HEK293T (cell line): ENCODE measurements at regions not wholly inside any gene's neighbourhood (a gene's known extent, or its start where the extent isn't known, plus 50 kb on each side); places are given as distances from the start of the nearest gene placed in this dataset.

Experiments used
- CTCF ChIA-PET: fragments of 350-600 bp; formaldehyde crosslinking; extraction: SDS; loops from one replicate; lab custom pipeline; 2021; ENCODE audit warnings: antibody characterized with exemption, inconsistent platforms; lab: Yijun Ruan, JAX
- POLR2A ChIA-PET: fragments of 350-600 bp; formaldehyde crosslinking; extraction: SDS; loops from one replicate; lab custom pipeline; 2020; ENCODE audit warnings: antibody characterized with exemption, inconsistent platforms; lab: Yijun Ruan, JAX
- DNase-seq: peaks from one replicate; pipeline ENCODE4 v3.0.0; 2012; ENCODE audit warnings: mixed read lengths; ENCODE audit errors: extremely low spot score
- ARNT ChIP-seq: fragments of 450-650 bp; IDR thresholded peaks from 2 replicates; pipeline ENCODE4 v1.6.1; 2017; ENCODE audit warnings: mild to moderate bottlenecking
- BHLHE40 ChIP-seq: fragments of 450-650 bp; IDR thresholded peaks from 2 replicates; pipeline ENCODE4 v1.6.1; 2016; ENCODE audit warnings: mild to moderate bottlenecking, moderate library complexity, borderline replicate concordance
- CTBP1 ChIP-seq: fragments of 450-650 bp; IDR thresholded peaks from 2 replicates; pipeline ENCODE4 v1.6.1; 2016; ENCODE audit warnings: borderline replicate concordance
- ELF4 ChIP-seq: fragments of 450-650 bp; IDR thresholded peaks from 2 replicates; pipeline ENCODE4 v1.6.1; 2017; ENCODE audit warnings: antibody characterized with exemption
- FOXA1 ChIP-seq: fragments of 450-650 bp; IDR thresholded peaks from 2 replicates; pipeline ENCODE4 v1.6.1; 2016; ENCODE audit warnings: mild to moderate bottlenecking
- FOXK2 ChIP-seq: fragments of 450-650 bp; IDR thresholded peaks from 2 replicates; pipeline ENCODE4 v1.6.1; 2016; ENCODE audit warnings: mild to moderate bottlenecking
- FOXM1 ChIP-seq: fragments of 450-650 bp; IDR thresholded peaks from 2 replicates; pipeline ENCODE4 v1.6.1; 2017; ENCODE audit warnings: mild to moderate bottlenecking, borderline replicate concordance
- HDGF ChIP-seq: fragments of 450-650 bp; IDR thresholded peaks from 2 replicates; pipeline ENCODE4 v1.6.1; 2017; ENCODE audit warnings: antibody characterized with exemption, borderline replicate concordance
- L3MBTL2 ChIP-seq: fragments of 450-650 bp; conservative IDR thresholded peaks from 2 replicates; pipeline ENCODE4 v1.6.1; 2016; ENCODE audit warnings: mild to moderate bottlenecking
- LEF1 ChIP-seq: fragments of 450-650 bp; IDR thresholded peaks from 2 replicates; pipeline ENCODE4 v1.6.1; 2017; ENCODE audit warnings: mild to moderate bottlenecking, borderline replicate concordance
- NFRKB ChIP-seq: fragments of 450-650 bp; IDR thresholded peaks from 2 replicates; pipeline ENCODE4 v1.6.1; 2016; ENCODE audit warnings: mild to moderate bottlenecking, moderate library complexity
- PKNOX1 ChIP-seq: fragments of 450-650 bp; IDR thresholded peaks from 2 replicates; pipeline ENCODE4 v1.6.1; 2016
- SP1 ChIP-seq: fragments of 450-650 bp; IDR thresholded peaks from 2 replicates; pipeline ENCODE4 v1.6.1; 2017
- SUZ12 ChIP-seq: fragments of 450-650 bp; IDR thresholded peaks from 2 replicates; pipeline ENCODE4 v1.6.1; 2016; ENCODE audit warnings: mild to moderate bottlenecking
- TARDBP ChIP-seq: fragments of 450-650 bp; IDR thresholded peaks from 2 replicates; pipeline ENCODE4 v1.6.1; 2016
- ZNF384 ChIP-seq: fragments of 450-650 bp; IDR thresholded peaks from 2 replicates; pipeline ENCODE4 v1.6.1; 2016

GRCh38 chr10:132483394-132483793 lies 54.2 kb upstream of the INPP5A start:
- POLR2A ChIA-PET, result no interaction called here
- no peak for DNase-seq
- CTCF ChIA-PET, result no interaction called here

GRCh38 chr10:132484922-132485321 lies 52.7 kb upstream of the INPP5A start:
- DNase-seq, result no peak
- ChIA-PET CTCF (no interaction called here), POLR2A (no interaction called here)
- TF ChIP-seq PKNOX1, result no peak
- no peak for TF ChIP-seq NFRKB
- TF ChIP-seq SP1, result no peak
- TF ChIP-seq TARDBP, result no peak
- TF ChIP-seq FOXA1, result no peak
- no peak for TF ChIP-seq ZNF384

More at GRCh38 chr10:132483394-132483793, 54.2 kb upstream of the INPP5A start:
- TF ChIP-seq SP1 (no peak), LEF1 (no peak), FOXM1 (no peak), PKNOX1 (no peak), TARDBP (no peak), BHLHE40 (no peak), ELF4 (no peak), HDGF (no peak), FOXA1 (no peak), NFRKB (no peak)

GRCh38 chr10:132485391-132485790 lies 52.2 kb upstream of the INPP5A start:
- POLR2A ChIA-PET, result no interaction called here
- no peak for DNase-seq
- TF ChIP-seq ELF4, result no peak
- CTCF ChIA-PET, result interaction anchor here (0.6 kb wide), 1 partner anchor 56 kb away, joined by 3 read pairs; no protein-coding TSS in a partner anchor

GRCh38 chr10:132486539-132487121 lies 51.0 kb upstream of the INPP5A start:
- no peak for TF ChIP-seq CTBP1
- TF ChIP-seq TARDBP, result no peak
- TF ChIP-seq ELF4, result no peak
- no peak for TF ChIP-seq LEF1
- TF ChIP-seq SP1, result no peak
- no peak for TF ChIP-seq L3MBTL2
- TF ChIP-seq SUZ12, result no peak
- TF ChIP-seq FOXA1, result no peak
- CTCF ChIA-PET, result no interaction called here
- DNase-seq, result no peak
- POLR2A ChIA-PET, result no interaction called here

GRCh38 chr10:132487241-132488135 lies 50.1 kb upstream of the INPP5A start:
- POLR2A ChIA-PET, result no interaction called here
- TF ChIP-seq BHLHE40, result no peak
- TF ChIP-seq TARDBP, result no peak
- no peak for TF ChIP-seq HDGF
- no peak for TF ChIP-seq CTBP1
- TF ChIP-seq FOXK2, result no peak
- no peak for TF ChIP-seq ZNF384
- TF ChIP-seq FOXA1, result no peak
- TF ChIP-seq SP1, result no peak
- TF ChIP-seq NFRKB, result no peak
- TF ChIP-seq SUZ12, result no peak
- no peak for TF ChIP-seq L3MBTL2
- no peak for TF ChIP-seq PKNOX1
- no peak for TF ChIP-seq ARNT
- no peak for TF ChIP-seq ELF4
- no peak for TF ChIP-seq FOXM1
- TF ChIP-seq LEF1, result no peak
- CTCF ChIA-PET, result no interaction called here
- DNase-seq, result no peak
